Activated CD8-positive, alpha-beta memory T cell treated with anti-CD3 and anti-CD28 coated beads for 48 hours (primary cell): ENCODE measurements at regions not wholly inside any gene's neighbourhood (a gene's known extent, or its start where the extent isn't known, plus 50 kb on each side); places are given as distances from the start of the nearest gene placed in this dataset.
"Not testable (repeated sequence)": the region's sequence is repeated elsewhere in the genome, so short reads cannot be mapped to it uniquely, and the experiment has no call there.

ENCODE experiments used
- DNase-seq, 3 experiments: peaks; one replicate each; pipeline ENCODE4 v3.0.0-alpha.2; 2020; ENCODE audit warnings: low read depth in 2 of 3, low spot score in 2 of 3

DNA sequence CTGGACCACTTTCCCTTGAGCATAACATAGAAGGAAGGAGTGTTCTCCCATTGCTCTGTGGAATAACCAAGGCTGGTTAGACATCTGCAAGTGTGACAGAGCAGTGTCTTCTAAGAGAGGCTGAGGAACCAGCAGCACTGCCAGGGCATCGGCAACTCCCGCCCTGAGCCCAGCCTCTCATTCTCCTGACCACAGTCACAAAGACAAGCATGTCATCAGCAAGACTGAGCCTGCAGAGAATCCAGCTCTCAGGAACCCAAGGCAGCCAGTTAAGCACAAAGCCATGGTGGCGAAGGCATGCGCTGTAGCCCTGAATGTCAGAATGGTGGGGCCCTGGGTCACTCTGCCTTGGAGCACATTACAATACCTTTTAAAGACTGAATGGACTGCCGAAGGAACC is 253.9 kb downstream of the AGTPBP1 start:
- DNase-seq, result no peak

DNA sequence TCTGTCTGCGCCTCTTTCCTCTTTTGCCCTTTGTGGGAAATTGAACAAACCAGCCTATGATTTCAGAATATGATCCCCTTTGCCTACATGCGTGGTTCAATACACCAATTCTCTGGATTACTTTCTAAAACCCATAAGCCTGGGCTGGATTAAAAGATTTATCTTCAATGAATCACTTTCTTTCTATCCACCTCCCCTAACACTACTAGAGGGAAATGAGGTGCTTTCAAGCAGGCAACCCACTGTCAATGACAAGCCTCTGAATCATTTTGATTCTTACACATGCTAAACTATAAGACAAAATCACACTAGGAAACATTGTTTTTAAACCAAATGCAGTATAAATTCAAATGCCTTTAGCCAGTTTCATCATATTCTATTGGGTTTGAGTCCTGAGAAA is 257.5 kb downstream of the AGTPBP1 start:
- no peak for DNase-seq

DNA sequence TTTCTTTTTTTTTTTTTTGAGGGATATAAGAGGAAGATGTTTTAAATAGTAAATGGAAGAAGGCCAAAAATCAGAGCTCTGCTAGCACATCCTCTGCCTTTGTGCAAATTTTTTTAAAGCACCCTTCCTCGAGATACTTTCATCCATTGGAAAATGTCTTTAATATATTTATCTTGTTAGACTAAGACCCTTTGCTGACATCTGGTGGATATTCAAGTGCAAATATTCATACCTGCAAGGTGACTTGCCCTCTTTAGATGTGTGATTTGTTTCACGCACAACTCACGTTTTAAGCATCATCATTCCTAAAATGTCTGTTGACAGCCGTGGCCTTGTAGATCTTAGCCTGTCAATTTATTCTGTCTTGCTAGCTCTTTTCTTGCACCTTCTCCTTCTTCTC is 258.5 kb downstream of the AGTPBP1 start:
- DNase-seq, result no peak

DNA sequence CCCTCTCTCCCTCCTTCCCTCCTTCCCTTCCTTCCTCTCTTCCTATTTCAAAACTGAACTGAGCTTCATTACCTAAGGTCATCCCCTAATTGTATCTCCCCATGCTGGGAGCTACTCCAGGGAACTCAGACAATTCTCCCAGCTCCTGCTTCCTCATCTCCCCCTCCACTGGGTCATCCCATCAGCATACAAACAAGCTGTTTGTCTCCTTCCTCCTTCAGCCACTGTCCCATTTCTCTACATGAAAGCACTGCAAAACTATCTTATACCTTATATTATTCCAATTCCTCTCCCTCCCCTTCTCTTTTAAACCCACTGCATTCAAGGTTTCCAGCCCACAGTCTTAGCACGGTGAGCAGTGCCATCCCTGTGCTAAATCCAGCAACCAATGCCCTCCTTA is 262.4 kb downstream of the AGTPBP1 start:
- DNase-seq, result no peak

DNA sequence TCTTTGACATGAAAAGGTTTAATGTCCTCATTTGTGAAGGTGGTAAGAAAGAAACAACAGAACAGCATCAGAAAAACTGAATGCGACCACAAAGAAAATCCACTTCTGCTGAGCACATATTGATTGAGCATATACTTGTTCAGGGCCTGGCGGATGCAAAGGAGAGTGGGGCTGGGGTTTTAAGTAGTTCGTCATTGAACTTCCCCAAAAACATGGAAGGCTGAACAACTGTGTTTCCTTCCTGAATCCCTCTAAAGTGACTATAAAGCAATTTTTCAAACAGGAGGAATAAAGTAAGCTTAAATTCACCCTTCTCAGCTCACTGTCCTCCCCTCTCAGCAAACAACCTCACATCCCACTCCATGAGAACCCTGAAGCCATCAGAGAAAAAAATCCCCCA is 262.9 kb downstream of the AGTPBP1 start:
- DNase-seq, result no peak

DNA sequence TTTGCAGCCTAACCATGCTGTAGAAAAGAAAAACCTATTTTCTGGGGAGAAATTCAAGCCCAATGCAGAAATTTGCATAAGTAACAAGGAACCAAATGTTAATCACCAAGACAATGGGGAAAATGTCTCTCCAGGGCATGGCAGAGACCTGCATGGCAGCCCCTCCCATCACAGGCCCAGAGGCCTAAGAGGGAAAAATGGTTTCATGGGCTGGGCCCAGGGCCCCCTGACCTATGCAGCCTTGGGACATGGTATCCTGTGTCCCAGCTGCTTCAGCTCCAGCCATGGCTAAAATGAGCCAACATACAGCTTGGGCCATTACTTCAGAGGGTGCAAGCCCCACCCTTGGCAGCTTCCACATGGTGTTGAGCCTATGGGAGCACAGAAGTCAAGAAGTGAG is 266.9 kb downstream of the AGTPBP1 start:
- not testable (repeated sequence) for DNase-seq

DNA sequence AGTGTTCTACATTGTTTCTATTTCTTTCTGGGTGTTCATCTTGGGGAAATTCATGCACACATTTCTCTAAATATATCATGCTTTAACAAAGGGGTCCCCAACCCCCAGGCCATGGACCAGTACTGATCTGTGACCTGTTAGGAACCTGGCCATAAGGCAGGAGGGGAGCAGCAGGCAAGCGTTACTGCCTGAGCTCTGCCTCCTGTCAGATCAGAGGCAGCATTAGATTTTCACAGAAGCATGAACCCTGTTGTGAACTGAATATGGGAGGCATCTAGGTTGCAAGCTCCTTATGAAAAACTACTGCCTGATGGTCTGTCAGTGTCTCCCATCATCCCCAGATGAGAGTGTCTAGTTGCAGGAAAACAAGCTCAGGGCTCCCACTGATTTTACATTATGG is 270.0 kb downstream of the AGTPBP1 start:
- DNase-seq, result no peak

DNA sequence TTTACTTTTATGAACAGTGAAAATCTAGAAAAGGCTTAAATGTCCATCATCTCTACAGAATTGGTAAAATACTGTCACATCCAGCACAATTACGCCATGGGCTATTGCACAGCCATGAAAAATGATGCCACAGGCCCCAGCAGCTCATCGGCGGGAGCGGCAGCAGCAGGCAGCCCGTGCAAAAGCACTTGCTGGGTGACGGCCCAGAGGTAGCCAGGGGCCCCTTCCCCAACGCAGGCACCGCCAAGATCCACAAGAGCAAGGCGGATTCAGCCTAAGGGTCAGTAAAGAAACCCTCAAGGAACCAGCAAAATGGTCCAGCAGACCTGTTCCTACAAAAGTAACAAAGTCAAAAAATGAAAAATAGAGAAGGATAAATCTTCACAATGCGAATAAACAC is 272.7 kb downstream of the AGTPBP1 start:
- DNase-seq, result no peak

DNA sequence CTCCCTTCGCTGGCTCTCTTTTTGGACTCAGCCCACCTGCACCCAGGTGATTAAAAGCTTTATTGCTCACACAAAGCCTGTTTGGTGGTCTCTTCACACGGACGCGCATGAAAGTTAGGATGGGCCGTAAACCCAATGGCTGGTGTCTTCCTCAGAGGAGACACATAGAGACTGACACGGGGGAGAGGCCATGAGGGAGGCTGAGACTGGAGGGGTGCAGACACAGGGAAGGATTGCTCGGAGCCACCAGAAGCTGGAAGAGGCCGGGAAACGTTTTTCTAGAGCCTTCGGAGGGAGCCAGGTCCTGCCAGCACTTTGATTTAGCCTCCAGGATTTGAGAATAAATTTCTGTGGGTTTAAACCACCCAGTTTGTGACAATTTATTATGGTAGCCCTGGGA is 274.9 kb downstream of the AGTPBP1 start:
- DNase-seq, result no peak

DNA sequence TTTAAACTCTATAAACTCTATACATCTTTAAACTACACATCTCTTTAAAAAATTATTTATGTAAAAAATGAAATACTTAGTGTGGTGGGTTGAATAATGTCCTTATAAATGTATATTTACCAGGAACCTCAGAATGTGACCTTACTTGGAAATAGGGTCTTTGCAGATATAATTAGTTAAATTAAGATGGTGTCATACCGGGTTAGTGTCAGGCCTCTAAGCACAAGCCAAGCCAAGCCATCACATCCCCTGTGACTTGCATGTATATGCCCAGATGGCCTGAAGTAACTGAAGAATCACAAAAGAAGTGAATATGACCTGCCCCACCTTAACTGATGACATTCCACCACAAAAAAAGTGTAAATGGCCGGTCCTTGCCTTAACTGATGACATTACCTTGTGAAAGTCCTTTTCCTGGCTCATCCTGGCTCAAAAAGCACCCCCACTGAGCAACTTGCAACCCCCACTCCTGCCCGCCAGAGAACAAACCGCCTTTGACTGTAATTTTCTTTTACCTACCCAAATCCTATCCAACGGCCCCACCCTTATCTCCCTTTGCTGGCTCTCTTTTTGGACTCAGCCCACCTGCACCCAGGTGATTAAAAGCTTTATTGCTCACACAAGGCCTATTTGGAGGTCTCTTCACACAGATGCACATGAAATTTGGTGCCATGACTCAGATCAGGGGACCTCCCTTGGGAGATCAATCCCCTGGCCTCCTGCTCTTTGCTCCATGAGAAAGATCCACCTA is 283.5 kb downstream of the AGTPBP1 start:
- not testable (repeated sequence) for DNase-seq

DNA sequence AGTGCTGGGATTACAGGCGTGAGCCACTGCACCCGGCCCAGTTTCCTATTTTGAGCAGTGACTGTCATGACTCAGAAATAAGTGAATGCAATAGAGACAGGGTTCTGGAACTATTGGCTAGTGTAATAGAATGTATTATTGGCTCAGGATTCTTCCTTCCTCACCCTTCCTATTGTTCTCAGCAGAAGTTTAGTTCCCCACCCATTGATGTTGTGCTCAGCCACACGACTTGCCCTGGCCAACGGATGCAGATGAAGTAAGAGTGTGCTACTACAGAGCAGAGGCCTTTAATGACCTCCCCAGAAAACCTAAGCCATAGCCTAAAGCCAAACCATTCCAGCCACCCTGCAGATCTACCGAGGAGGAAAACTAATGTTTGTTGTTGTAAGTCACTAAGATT is 287.9 kb downstream of the AGTPBP1 start:
- DNase-seq, result no peak

DNA sequence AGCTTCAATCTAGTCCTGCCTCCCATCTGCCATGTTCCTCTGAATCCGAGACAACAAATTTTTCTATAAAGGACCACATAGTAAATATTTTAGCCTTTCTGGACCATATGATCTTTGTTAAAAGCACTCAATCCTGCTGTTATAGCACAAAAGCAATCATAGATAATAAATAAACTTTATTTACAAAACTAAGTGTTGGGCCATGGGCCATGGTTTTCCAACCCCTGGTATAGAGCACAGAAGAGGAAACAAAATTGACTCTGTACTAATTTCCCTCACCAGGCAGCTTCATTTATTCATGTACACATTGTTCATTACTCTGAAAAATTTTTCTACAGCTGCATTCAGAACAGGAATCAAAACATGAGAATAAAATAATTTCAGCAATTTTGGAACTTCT is 288.9 kb downstream of the AGTPBP1 start:
- DNase-seq, result no peak

DNA sequence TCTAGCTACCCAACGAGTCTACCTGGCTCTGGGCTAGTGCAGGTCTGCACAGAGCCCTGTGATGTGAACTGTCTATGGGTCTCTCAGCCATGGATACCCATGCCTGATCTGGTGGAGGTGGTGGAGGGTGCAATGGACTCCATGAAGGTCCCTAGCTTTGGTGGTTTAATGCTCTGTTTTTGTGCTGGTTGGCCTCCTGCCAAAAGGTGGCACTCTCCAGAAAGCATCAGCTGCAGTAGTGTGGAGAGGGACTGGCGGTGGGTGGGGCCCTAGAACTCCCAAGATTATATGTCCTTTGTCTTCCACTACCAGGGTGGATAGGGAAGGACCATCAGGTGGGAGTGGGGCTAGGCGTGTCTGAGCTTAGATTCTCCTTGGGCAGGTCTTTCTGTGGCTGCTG is 290.1 kb downstream of the AGTPBP1 start:
- no peak for DNase-seq

DNA sequence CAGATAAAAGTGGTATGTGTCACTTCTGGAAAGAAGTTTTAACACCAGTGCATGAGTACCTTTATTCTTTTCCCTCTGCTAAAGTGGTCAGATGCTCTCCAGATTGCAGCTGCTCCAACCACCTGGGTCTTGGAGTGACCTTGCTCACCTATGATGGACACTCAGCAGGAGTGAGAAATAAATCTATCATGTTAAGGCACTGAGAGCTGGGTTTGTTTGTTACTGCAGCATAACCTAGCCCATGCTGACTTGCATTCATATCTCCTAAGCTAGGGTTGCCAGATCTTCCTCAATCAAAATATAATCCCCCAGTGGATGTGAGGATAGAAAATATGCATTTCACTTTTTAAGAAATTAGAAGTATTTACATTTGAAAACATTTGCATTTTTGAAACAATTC is 295.9 kb downstream of the AGTPBP1 start:
- no peak for DNase-seq

DNA sequence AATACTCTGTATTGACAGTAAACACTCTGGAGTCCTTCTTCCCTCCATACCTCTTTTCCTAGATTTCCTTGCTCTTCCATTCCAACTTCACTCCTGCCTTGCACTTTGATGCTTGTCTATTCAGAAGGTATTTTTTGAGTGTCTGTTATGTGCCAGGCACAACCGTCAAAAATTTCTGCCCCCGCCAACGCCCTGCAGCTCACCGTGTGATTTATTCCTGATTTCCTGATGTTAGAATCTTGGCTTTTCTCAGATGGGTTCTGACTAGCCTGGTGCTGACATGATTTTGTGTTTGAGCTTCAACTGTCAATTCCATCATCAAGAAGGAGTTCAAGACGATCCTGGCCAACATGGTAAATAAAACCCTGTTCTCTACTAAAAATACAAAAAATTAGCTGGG is 297.5 kb downstream of the AGTPBP1 start:
- DNase-seq, result no peak

DNA sequence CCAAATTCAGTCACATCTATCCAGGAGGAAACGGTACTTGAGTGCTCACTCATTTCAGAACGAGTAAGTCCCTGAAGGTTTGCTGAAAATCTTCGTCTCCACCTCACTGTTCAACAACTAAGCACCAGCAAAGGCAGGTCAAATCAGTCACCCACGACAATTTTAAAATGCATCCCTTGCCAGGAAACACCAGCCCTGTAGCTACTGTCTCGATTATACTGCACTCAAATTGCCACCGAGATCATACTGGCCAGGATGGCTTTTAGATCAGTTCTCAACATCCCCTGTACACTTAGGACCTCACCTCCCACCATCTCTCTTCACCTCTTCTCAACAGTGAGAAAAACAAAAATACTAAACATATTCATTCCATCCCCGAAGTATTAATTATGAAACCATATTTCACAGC is 298.6 kb downstream of the AGTPBP1 start:
- no peak for DNase-seq

DNA sequence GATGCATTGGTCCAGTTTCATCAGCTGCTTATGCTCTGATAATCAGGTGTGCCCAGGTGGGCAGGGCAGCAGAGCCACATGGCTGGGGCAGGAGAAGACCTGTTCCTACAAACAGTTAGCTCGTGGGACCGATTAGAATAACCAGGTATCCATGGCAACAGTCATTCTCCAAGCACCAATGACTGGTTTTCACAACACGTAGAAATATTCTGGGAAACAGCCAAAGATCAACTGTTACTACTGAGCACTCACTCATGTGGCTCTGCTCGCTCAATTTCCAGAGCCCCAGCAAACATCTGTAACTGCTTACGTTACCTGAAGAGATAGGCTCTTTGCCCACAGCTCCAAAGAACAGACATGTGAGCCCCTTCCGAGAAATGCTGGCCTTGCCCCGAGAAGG is 302.0 kb downstream of the AGTPBP1 start:
- DNase-seq, result no peak

DNA sequence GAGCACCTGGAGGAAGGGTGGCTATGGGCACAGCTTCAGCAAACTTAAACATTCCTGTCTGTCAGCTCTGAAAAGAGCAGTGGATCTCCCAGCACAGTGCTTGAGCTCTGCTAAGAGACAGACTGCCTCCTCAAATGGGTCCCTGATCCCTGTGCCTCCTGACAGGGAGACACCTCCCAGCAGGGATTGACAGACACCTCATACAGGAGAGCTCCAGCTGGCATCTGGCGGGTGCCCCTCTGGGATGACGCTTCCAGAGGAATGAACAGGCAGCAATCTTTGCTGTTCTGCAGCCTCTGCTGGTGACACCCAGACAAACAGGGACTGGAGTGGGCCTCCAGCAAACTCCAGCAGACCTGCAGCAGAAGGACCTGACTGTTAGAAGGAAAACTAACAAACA is 307.8 kb downstream of the AGTPBP1 start:
- not testable (repeated sequence) for DNase-seq

DNA sequence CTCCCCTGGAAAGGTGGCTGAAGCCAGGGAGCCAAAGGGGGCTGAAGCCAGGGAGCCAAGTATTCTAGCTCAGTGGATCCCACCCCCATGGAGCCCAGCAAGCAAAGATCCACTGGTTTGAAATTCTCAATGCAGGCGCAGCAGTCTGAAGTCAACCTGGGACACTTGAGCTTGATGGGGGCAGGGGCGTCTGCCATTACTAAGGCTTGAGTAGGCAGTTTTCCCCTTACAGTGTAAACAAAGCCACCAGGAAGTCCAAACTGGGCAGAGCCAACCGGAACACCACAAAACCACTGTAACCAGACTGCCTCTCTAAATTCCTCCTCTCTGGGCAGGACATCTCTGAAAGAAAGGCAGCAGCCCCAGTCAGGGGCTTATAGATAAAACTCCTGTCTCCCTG is 308.2 kb downstream of the AGTPBP1 start:
- not testable (repeated sequence) for DNase-seq

DNA sequence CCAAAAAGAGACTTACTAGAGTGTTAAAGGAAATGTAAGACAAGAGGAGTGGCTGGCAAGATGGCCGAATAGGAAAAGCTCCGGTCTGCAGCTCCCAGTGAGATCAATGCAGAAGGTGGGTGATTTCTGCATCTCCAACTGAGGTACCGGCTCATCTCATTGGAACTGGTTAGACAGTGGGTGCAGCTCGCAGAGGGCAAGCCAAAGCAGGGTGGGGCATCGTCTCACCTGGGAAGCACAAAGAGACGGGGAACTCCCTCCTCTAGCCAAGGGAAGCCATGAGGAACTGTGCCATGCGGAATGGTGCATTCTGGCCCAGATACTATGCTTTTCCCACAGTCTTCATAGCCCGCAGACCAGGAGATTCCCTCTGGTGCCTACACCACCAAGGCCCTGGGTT is 308.7 kb downstream of the AGTPBP1 start:
- DNase-seq, result no peak

DNA sequence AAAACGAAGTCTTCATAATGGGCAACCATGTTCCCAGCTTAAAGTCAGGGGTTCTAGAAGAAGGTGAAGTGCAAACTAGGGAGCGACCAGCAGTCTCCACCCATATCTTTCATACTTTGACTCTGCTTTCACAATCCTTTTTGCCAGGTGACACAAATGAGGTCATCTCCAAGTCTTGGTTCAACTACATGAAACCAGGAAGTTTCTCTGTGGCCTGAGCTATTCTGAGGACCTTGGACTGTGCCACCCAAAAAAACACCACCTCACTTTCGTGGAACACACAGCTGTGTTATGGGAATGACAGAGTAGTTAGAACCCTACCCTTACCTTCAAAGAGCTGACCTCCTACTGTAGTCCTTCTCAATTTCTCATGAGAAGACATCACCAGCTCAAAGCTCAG is 309.2 kb downstream of the AGTPBP1 start:
- no peak for DNase-seq

DNA sequence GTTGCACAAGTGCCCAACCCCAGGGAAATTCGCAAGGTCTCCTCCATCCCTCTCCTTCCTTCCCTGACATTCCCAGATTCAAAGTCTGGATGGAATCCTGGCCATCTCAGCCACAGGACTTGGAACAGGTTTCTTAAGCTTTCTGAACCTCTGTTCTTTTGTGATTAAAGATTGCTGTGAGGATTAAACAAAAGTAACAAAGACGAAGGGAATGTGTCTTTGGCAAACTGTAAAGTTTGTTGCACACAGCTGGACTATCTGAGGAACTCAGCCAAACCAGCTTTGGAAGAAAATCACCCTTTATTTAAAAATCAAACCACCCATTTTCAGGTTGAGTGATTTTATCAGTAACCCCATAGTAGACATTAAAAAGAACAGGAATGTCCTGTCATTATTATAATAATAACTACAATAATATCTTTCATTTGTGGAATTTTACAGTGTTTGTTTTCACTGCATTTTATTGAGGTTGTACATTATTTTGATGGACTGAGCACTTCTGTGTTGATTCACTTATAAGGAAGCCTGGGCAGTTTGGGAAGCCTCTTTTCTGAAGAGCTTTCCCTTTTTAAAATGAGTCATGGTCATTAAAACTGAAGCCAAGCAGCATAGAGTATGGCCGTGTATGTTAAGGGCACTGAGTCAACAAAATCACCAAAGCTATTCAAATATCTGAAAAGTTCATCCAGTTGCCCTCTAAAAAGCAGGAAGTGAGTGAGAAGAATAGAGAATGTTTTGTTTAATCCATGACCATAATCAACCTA is 310.2 kb downstream of the AGTPBP1 start:
- DNase-seq, result no peak
